ENCODE measurements at regions not wholly inside any gene's neighbourhood (a gene's known extent, or its start where the extent isn't known, plus 50 kb on each side); places are given as distances from the start of the nearest gene placed in this dataset.
"Not testable (repeated sequence)": the region's sequence is repeated elsewhere in the genome, so short reads cannot be mapped to it uniquely, and the experiment has no call there.

- no peak for DNase-seq
Measured at GRCh38 chr4:129903861-129904260, 807.9 kb downstream of the C4orf33 start.

GRCh38 chr4:129905256-129905655, 809.3 kb downstream of the C4orf33 start:
- DNase-seq, result no peak

DNA sequence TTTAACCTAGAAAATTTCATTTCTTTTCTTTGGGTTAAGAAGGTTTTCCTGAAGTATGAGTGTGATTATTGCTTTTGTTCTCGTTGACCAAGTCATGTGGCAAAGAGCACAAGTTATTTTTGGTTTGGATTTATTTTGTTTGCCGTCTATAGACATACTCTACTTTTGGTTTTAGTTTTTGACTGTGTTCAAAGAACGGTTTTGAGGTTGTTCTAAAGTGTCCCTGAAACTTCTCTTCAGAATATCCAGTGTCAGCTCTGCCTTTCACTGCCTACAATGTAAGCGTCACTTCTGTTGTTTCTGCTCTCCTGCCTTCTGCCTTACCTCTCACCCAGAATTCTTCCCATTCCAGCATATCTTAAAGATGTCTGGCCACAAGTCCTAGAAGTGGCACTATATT, 812.2 kb downstream of the C4orf33 start:
- DNase-seq, result no peak

- no peak for DNase-seq
Measured at GRCh38 chr4:129916991-129917390, 821.0 kb downstream of the C4orf33 start.

DNA sequence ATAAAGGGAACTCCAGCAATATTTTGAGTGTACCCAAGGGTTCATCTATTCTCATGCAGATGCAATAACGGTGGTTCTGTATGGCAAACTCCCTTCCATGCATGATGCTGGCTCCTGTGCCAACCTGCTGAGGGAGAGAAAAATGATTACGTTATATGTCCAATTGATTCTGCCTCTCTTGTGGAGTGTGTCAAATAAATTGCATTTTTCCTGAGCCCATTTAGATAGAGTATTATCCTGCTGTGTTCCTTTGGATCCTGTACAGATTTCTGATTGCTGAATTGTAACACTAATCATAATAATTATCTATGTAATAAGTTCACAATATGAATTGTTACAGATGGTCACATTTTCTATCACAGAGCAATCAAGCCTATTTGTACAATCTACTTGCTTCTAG, 821.7 kb downstream of the C4orf33 start:
- DNase-seq, result no peak

DNA sequence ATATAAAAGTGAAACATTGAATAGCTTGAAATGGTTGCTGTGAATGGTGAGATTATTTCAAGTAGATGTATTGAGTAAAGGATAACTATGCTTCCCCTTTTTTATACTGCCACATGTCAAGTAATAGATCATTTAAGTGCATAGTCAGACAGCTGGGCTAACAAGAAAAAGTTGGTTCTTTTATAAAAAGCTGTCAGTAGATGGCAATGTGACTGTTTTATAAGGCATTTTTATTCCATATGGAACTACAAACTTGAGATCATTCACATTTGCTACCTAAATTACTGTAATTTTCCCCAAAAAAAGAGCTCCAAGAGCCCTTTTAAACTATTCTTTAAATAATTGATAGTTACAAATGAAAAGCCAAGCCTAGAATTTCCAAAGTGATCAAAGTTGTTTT, 831.0 kb downstream of the C4orf33 start:
- peak; percentile 1 for DNase-seq

DNA sequence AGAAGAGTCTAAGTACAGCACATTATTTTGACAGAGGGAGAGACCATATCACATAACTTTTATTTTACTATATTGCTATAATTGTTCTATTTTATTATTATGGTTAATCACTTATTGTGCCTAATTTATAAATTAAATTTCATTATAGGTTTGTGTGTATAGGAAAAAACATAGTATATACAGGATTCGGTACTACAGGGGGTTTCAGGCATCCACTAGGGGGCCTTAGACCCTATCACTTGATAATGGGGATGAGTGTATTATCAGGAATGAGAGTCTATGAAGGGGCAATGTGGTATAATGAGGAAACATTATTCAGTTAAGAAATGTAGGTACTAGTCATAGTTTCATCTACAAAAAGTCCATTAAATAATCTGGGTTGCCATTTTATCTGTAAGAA, 833.1 kb downstream of the C4orf33 start:
- DNase-seq, result peak; percentile 1

DNA sequence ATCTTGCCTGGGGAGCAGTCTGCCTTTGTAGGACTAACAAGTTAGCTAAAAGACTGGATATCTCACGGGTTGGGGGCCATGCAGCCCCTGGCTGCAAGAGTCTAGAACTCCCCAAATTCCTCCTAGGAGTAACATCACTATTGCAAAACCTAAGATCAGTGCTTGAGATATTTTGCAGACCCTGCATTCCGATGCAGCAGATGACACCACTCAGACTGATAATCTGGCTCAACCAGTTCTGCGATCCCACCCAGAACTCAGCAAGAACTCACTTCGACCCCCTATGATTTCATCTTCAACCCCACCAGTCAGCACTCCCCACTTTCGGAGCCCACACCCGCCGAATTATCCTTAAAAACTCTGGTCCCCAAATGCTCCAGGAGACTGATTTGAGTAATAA, 834.0 kb downstream of the C4orf33 start:
- DNase-seq, result no peak

- no peak for DNase-seq
Measured at GRCh38 chr4:129950217-129950616, 854.3 kb downstream of the C4orf33 start.

DNA sequence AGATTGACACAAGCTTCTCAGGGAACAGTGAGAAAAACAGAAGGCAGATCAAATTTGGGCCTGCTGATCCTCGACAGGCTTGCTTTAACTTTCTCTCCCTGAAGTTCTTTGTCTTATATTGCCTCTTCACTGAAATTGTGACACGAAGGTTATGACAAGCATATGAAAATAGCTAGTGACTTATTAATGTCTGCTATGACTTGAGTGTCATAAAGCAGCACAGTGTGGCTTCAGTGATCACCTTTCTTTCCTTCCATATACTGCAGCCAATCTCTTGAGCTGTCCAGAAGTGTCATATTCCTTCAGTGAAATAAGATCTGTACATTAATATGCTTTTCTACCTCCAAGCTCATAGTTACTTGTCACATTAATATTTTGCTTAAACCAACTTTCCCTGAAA, 870.2 kb downstream of the C4orf33 start:
- DNase-seq, result no peak

DNA sequence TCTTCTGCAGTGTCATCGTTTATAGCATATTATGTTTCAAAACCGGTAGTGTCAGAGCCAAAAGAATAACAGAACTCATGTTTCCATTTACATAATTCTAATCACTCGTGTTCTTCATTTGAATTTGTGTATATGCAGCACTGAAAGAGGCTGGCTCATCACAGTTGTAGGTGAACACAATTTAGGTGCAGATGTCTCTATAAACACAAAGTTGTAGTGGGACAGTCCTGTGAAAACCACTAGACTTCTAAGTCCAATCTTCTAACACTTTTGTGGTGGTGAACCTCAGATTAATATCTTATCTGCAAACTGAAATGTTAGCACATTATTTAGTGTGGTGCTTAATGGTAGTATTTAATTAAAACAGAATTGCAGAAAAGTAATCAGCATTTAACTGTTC, 872.4 kb downstream of the C4orf33 start:
- no peak for DNase-seq

- DNase-seq, result no peak
Measured at GRCh38 chr4:129968778-129969177, 872.8 kb downstream of the C4orf33 start.

DNA sequence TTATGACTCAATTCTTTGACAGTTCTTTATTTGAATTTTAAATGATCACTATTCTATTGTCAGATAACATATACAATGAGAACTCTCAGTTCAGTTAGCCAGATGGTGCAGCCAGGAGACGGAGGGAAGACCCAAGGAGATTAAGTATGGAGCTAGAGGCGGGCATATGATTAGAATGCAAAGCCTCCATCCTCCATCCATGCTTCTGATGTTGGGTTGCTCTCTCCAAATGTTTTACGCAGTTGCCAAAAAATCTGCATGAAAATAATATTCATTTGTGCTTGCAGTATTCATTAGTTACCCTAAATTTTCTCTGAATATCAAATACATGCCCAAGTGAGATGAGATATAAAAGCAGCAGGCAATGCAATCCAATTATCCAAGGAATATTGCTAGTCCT, 874.8 kb downstream of the C4orf33 start:
- no peak for DNase-seq

DNA sequence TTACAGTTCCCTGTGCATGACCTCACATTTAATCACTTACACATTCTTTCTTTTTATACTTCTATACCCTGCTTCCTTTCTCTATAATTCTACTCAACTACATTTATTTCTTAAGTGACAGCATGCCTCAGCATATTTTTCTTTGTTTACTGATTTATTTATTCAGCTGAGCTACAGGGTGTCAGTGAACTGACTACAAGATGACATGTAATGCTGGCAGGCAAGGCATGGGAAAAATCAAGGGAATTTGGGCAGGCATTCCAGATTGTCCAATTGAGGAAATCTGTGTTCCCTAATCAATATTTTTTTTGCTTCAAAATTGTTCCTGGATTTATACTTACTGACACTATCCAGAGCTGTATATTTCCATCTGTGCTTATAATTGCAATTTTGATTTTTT, 875.5 kb downstream of the C4orf33 start:
- no peak for DNase-seq

DNA sequence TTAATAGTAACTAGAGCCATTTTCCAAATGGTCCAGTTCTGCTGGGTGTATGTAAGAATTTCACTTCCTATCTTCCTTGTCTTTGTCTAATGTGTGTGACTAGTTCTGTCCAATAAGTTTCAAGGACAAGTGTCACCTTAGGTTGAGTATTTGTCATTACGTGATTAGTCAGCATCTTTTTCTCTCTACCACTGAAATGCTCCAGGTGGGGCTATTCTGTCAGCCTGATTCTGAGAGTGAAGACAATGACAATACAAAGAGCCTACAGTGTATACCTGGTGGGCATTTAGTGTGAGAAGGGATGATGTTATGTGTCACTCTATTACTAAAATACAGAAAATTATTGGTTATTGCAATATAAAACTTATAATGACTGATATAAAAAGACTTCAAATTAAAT, 876.3 kb downstream of the C4orf33 start:
- no peak for DNase-seq

DNA sequence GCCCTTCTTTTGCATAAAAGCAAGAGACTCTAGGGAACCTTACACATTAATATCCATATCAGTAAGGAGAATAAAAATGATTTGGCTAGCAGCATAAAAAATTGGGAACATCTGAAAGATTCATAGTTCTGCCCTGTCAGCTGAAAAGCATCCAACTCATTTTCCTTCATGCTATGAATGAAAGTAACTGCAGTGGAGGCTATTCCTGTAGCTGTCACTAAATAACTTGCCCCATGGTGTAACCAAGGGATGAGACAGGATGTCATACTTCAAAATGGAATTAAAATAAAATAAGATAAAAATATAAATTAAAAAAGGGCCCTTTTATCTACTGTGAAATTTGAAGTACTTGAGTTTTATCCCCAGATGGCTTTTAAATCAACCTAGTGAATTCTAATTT, 878.8 kb downstream of the C4orf33 start:
- no peak for DNase-seq

DNA sequence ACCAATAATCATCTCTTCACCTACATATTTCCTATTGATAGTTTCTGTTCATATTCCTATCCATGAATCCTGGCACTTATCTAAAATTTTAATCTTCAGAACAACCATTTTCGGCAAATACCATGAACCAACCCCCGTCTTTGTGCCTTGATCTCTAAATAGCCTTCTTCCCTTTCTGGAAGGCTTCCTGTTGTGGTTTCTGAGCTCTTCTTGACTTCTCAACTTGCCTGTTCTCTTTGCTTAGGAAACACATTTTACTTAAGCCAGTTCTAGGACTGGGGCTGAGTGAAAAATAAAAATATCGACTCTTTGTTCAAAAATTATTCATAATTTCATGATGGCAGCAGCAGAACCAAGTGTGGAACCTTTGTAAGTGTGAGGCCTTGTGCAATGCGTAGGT, 882.4 kb downstream of the C4orf33 start:
- DNase-seq, result no peak

DNA sequence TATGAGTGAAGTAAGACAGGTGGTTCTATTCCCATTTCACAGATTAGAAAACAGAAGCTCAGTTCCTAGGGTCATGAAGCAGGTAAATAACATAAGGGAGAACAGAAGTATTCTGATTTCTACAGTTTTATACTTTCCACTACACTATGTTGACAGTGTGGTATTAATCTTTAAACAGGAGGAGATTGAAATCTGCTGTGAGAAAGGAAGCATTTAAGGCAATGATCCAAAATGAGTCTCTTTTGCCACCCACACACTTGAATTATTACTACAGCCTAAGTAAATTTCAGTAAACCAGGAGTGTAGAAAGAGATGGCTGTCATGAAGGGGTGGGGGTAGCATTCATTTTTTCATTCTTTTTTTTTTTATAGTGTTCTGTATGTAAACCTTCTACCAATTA, 893.0 kb downstream of the C4orf33 start:
- no peak for DNase-seq

- no peak for DNase-seq
Measured at GRCh38 chr4:129994715-129995114, 898.8 kb downstream of the C4orf33 start.

- DNase-seq, result no peak
Measured at GRCh38 chr4:129998436-129999150, 902.6 kb downstream of the C4orf33 start.

DNA sequence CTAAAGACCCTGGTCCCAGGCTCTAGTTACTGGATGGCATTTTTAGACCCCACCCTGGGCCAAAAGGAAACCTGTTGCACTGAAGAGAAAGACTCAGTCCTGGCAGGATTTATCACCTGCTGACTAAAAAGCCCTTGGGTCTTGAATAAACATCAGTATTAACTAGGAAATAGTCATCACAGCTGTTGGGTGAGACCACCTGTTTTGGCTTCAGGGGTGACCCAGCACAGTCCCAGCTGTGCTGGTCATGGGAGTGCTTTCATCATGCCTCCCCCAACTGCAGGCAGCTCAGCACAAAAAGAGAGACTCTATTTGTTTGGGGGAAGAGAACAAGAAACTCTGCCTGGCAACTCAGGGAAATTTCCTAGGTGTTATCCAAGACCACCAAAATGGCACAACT, 903.2 kb downstream of the C4orf33 start:
- DNase-seq, result no peak

DNA sequence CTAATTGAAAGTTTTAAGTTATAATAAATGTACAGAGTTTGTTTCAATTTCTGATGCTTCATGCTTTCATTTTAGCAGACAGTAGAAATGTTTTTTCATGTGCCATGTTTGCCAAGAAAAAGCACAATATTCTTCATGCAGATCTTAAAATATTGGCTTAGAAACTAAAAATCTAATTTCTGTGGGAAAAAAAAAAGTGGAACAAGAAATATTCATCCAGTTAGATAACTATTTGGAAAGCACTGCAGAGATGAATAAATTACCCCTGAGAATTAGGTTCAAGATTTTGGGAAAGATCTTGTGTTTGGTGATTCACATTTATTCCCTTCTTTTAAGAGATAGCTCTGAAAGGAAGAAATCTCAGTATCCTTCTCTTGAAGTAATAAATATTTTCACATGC, 912.5 kb downstream of the C4orf33 start:
- DNase-seq, result no peak

GRCh38 chr4:130012806-130013205, 916.9 kb downstream of the C4orf33 start:
- DNase-seq, result not testable (repeated sequence)

DNA sequence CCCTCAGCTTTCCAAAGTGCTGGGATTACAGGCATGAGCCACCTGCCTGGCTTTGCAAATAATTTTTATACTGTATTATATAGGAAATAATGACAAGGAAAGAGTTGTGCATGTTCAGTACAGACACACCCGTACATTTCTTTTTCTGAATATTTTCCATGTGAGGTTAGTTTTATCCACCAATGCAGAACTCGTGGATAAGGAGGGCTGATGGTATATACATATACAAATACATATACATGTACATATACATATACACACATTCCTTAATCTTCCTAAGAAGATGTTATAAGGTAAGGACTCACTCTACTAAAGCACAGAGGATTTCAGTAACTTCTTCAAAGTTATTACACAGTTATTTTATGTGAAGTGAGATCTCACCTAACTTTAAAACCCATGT, 925.8 kb downstream of the C4orf33 start:
- DNase-seq, result no peak

GRCh38 chr4:130023088-130023487, 927.1 kb downstream of the C4orf33 start:
- DNase-seq, result no peak

DNA sequence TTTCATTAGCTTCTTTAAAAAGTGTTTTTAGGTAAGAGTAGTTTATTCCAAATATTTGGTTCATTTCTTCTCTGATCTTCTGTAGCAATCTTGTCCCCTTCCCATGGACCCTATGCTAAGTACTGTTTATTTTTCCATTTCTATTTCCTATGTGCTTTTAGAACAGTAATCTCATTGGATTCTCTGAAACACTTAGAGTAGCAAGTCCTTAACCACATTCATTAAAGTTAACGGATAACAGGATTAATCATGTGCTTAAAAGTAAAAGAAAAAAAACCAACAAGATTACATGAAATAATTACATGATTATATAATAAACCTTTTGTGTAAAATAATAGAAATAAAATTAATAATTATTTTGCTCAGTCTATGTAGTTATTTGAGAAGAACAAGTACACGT, 929.7 kb downstream of the C4orf33 start:
- no peak for DNase-seq

Measured in fibroblast of upper back skin (primary cell).